ENCODE measurements at regions not wholly inside any gene's neighbourhood (a gene's known extent, or its start where the extent isn't known, plus 50 kb on each side); places are given as distances from the start of the nearest gene placed in this dataset.

GRCh38 chr13:19050901-19051300 lies 130.7 kb downstream of the TUBA3C start:
- TF ChIP-seq POLR2A (IDR thresholded peaks at IDR 0.05) (no peak), CTCF (IDR thresholded peaks at IDR 0.05) (no peak)
